ENCODE measurements at regions not wholly inside any gene's neighbourhood (a gene's known extent, or its start where the extent isn't known, plus 50 kb on each side); places are given as distances from the start of the nearest gene placed in this dataset.

GRCh38 chr9:97773091-97773490 lies 76.0 kb upstream of the XPA start:
- 100% methylated on average over 1 of the region's 3 CpGs for WGBS (ENCODE audit: insufficient coverage)
- intact Hi-C loops (cut with micrococcal nuclease): no loop called here
- TF ChIP-seq CTCF (IDR thresholded peaks at IDR 0.05): no peak
- Mint-ChIP-seq H3K27ac (peak overlapping the region in 1 of 7 donors; percentile 55), H3K27me3 (ENCODE audit: low read depth in 3 of 3) (peaks cover 19 to 32% (median 19%) of the 10 kb centered on the region in 3 donors), H3K4me1 (no peaks in the 10 kb centered on the region), H3K4me3 (no peak overlapping the region), H3K36me3 (no peaks in the 10 kb centered on the region), H3K9me3 (peaks cover 0 to 13% (median 0%) of the 10 kb centered on the region in 7 donors)
- Histone ChIP-seq H3K9ac (ENCODE audit: insufficient read depth, low read length, poor library complexity, severe bottlenecking) (no peak overlapping the region), H3K36me3 (replicated peaks in 1 of 2; ENCODE audit: control insufficient read depth in 1 of 2, insufficient read depth in 2 of 2, low read length in 2 of 2) (no peaks in the 10 kb centered on the region), H3K27ac (ENCODE audit: low read depth in 1 of 2, low read length in 2 of 2) (no peak overlapping the region), H3K79me2 (ENCODE audit: insufficient read depth, low read length) (no peaks in the 10 kb centered on the region), H2AFZ (ENCODE audit: insufficient read depth, low read depth, low read length, poor library complexity, severe bottlenecking) (no peak overlapping the region), H4K20me1 (ENCODE audit: insufficient read depth, low read length) (no peaks in the 10 kb centered on the region), H3K4me3 (replicated peaks in 1 of 3; ENCODE audit: low read depth in 2 of 3, low read length in 3 of 3) (no peak overlapping the region), H3K27me3 (ENCODE audit: control insufficient read depth in 2 of 2, insufficient read depth in 2 of 2, low read length in 2 of 2) (peaks cover 3% of the 10 kb centered on the region in 2 donors), H3K4me2 (replicated peaks; ENCODE audit: extremely low read depth, low read length, poor library complexity, severe bottlenecking) (no peak overlapping the region), H3K9me3 (replicated peaks in 1 of 2; ENCODE audit: control insufficient read depth in 1 of 2, insufficient read depth in 1 of 2, low read length in 2 of 2) (no peaks in the 10 kb centered on the region), H3K4me1 (ENCODE audit: control insufficient read depth in 1 of 2, insufficient read depth in 2 of 2, low read length in 2 of 2) (no peaks in the 10 kb centered on the region)
- no peak for DNase-seq

- H3K9me3 ChIP-seq (replicated peaks in 1 of 2; ENCODE audit: control insufficient read depth in 1 of 2, insufficient read depth in 1 of 2, low read length in 2 of 2): peaks cover 3 to 5% of the 10 kb centered on the region in 2 donors
- no peak overlapping the region for H3K9ac ChIP-seq (ENCODE audit: insufficient read depth, low read length, poor library complexity, severe bottlenecking)
- H3K36me3 ChIP-seq (replicated peaks in 1 of 2; ENCODE audit: control insufficient read depth in 1 of 2, insufficient read depth in 2 of 2, low read length in 2 of 2): no peaks in the 10 kb centered on the region
- Mint-ChIP-seq H3K36me3 (no peaks in the 10 kb centered on the region), H3K4me1 (no peaks in the 10 kb centered on the region), H3K27me3 (ENCODE audit: low read depth in 3 of 3) (peaks cover 19 to 34% (median 19%) of the 10 kb centered on the region in 3 donors), H3K4me3 (no peak overlapping the region), H3K27ac (no peak overlapping the region), H3K9me3 (peaks cover under 1 to 20% (median 5%) of the 10 kb centered on the region in 7 donors)
- peaks cover 3% of the 10 kb centered on the region in 2 donors for H3K27me3 ChIP-seq (ENCODE audit: control insufficient read depth in 2 of 2, insufficient read depth in 2 of 2, low read length in 2 of 2)
- H3K4me3 ChIP-seq (replicated peaks in 1 of 3; ENCODE audit: low read depth in 2 of 3, low read length in 3 of 3): no peak overlapping the region
- no peaks in the 10 kb centered on the region for H3K4me1 ChIP-seq (ENCODE audit: control insufficient read depth in 1 of 2, insufficient read depth in 2 of 2, low read length in 2 of 2)
- TF ChIP-seq CTCF (IDR thresholded peaks at IDR 0.05): no peak
- H4K20me1 ChIP-seq (ENCODE audit: insufficient read depth, low read length): no peaks in the 10 kb centered on the region
- DNase-seq: no peak
- no peaks in the 10 kb centered on the region for H3K79me2 ChIP-seq (ENCODE audit: insufficient read depth, low read length)
- intact Hi-C loops (cut with micrococcal nuclease): no loop called here
- H2AFZ ChIP-seq (ENCODE audit: insufficient read depth, low read depth, low read length, poor library complexity, severe bottlenecking): no peak overlapping the region
- no peak overlapping the region for H3K27ac ChIP-seq (ENCODE audit: low read depth in 1 of 2, low read length in 2 of 2)
- no CpG with 5 or more reads among the region's 3 CpGs for WGBS (ENCODE audit: insufficient coverage)
- H3K4me2 ChIP-seq (replicated peaks; ENCODE audit: extremely low read depth, low read length, poor library complexity, severe bottlenecking): no peak overlapping the region
Observed at GRCh38 chr9:97773723-97774122, 76.6 kb upstream of the XPA start.
